Caco-2 (cell line): ENCODE measurements at regions not wholly inside any gene's neighbourhood (a gene's known extent, or its start where the extent isn't known, plus 50 kb on each side); places are given as distances from the start of the nearest gene placed in this dataset.

Experiments
- BruUV-seq: library from RNA; stranded (reverse); fragments of 400-500 nt; replicated peaks from 2 replicates; lab custom pipeline; 2021; lab: Mats Ljungman, UMichigan
- CTCF ChIA-PET: fragments of 300-600 bp; sonication (Branson Sonifier 250); formaldehyde crosslinking; loops from one replicate; lab custom pipeline; 2022; ENCODE audit warnings: antibody characterized with exemption; lab: Charles Lee
- POLR2A ChIA-PET: fragments of 300-600 bp; sonication (Branson Sonifier 250); formaldehyde crosslinking; loops from one replicate; lab custom pipeline; 2022; ENCODE audit warnings: antibody characterized with exemption; lab: Charles Lee
- DNase-seq, 2 experiments: peaks; one replicate each; pipeline versions ENCODE4 v3.0.0 to v3.0.0-alpha.2; 2020 to 2022
- H3K27me3 ChIP-seq: replicated peaks from 2 replicates; pipeline ENCODE4 v1.6.0; 2011; ENCODE audit warnings: low read length; ENCODE audit not compliant: control insufficient read depth, insufficient read depth
- H3K36me3 ChIP-seq: 2 replicates; pipeline ENCODE4 v1.5.1; 2011; ENCODE audit warnings: low read length; ENCODE audit not compliant: control insufficient read depth, insufficient read depth
- H3K4me1 ChIP-seq: fragments of 250-450 bp; sonication (Bioruptor Pico); 2 replicates; pipeline ENCODE4 v1.5.1; 2020; ENCODE audit warnings: mild to moderate bottlenecking
- H3K4me3 ChIP-seq: 2 replicates; pipeline ENCODE4 v1.5.1; 2011; ENCODE audit warnings: low read depth, mild to moderate bottlenecking, control low read depth, low read length
- H3K9me3 ChIP-seq: fragments of 250-450 bp; sonication (Bioruptor Pico); 2 replicates; pipeline ENCODE4 v1.5.1; 2020; ENCODE audit warnings: mild to moderate bottlenecking, moderate library complexity
- H3K27ac Mint-ChIP-seq: one replicate; pipeline ENCODE4 v1.8.0; 2022; ENCODE audit warnings: mixed read lengths; ENCODE audit not compliant: unreplicated experiment
- H3K27me3 Mint-ChIP-seq: one replicate; pipeline ENCODE4 v1.8.0; 2022; ENCODE audit warnings: mixed read lengths; ENCODE audit not compliant: insufficient read depth, unreplicated experiment
- H3K36me3 Mint-ChIP-seq: one replicate; pipeline ENCODE4 v1.8.0; 2022; ENCODE audit warnings: mild to moderate bottlenecking, mixed read lengths; ENCODE audit not compliant: insufficient read depth, unreplicated experiment
- H3K4me1 Mint-ChIP-seq: one replicate; pipeline ENCODE4 v1.8.0; 2022; ENCODE audit warnings: low read depth, mixed read lengths; ENCODE audit not compliant: unreplicated experiment
- H3K4me3 Mint-ChIP-seq: one replicate; pipeline ENCODE4 v1.8.0; 2022; ENCODE audit warnings: mild to moderate bottlenecking, moderate library complexity, mixed read lengths; ENCODE audit not compliant: unreplicated experiment
- H3K9me3 Mint-ChIP-seq: one replicate; pipeline ENCODE4 v1.8.0; 2022; ENCODE audit warnings: mixed read lengths; ENCODE audit not compliant: unreplicated experiment
- intact Hi-C: fragments of 100-400 bp; cut with micrococcal nuclease; formaldehyde crosslinking; loops from one replicate; pipeline ENCODE4 v1.10.0; 2022; ENCODE audit not compliant: unreplicated experiment
- TF ChIP-seq, protein P1 (sequence below), 2 experiments: fragments of 200-600 bp in 1 of 2; IDR thresholded peaks; 1 replicate in 1 of 2; 2 replicates in 1 of 2; pipeline versions ENCODE4 v1.5.1 to v1.8.0; 2011 to 2022; ENCODE audit warnings: antibody characterized with exemption in 1 of 2, control low read depth in 1 of 2, inconsistent platforms in 1 of 2, low read depth in 1 of 2, low read length in 1 of 2, mild to moderate bottlenecking in 1 of 2, moderate library complexity in 1 of 2; ENCODE audit not compliant: insufficient read depth in 1 of 2, severe bottlenecking in 1 of 2, unreplicated experiment in 1 of 2

GRCh38 chr6:40889137-40889832 is 149.7 kb downstream of the UNC5CL start:
- Mint-ChIP-seq H3K4me3 (no peak overlapping the region), H3K27ac (no peak overlapping the region), H3K9me3 (no peaks in the 10 kb centered on the region), H3K36me3 (no peaks in the 10 kb centered on the region), H3K4me1 (peaks cover 5% of the 10 kb centered on the region), H3K27me3 (no peaks in the 10 kb centered on the region)
- no peak for DNase-seq
- no TSS peak for BruUV-seq
- H3K4me3 ChIP-seq = no peak overlapping the region
- no peaks in the 10 kb centered on the region for H3K9me3 ChIP-seq
- H3K27me3 ChIP-seq = no peaks in the 10 kb centered on the region
- H3K4me1 ChIP-seq = peaks cover 7% of the 10 kb centered on the region; the same call in 1 of the 2 replicates
- intact Hi-C loops = no loop called here
- no peaks in the 10 kb centered on the region for H3K36me3 ChIP-seq
- ChIA-PET POLR2A (no interaction called here), CTCF (no interaction called here)
- TF ChIP-seq, protein P1, sequence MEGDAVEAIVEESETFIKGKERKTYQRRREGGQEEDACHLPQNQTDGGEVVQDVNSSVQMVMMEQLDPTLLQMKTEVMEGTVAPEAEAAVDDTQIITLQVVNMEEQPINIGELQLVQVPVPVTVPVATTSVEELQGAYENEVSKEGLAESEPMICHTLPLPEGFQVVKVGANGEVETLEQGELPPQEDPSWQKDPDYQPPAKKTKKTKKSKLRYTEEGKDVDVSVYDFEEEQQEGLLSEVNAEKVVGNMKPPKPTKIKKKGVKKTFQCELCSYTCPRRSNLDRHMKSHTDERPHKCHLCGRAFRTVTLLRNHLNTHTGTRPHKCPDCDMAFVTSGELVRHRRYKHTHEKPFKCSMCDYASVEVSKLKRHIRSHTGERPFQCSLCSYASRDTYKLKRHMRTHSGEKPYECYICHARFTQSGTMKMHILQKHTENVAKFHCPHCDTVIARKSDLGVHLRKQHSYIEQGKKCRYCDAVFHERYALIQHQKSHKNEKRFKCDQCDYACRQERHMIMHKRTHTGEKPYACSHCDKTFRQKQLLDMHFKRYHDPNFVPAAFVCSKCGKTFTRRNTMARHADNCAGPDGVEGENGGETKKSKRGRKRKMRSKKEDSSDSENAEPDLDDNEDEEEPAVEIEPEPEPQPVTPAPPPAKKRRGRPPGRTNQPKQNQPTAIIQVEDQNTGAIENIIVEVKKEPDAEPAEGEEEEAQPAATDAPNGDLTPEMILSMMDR (IDR thresholded peaks at IDR 0.05; ENCODE audit: insufficient read depth in 1 of 2, low read depth in 1 of 2, low read length in 1 of 2, severe bottlenecking in 1 of 2, unreplicated experiment in 1 of 2) = no peak

DNA sequence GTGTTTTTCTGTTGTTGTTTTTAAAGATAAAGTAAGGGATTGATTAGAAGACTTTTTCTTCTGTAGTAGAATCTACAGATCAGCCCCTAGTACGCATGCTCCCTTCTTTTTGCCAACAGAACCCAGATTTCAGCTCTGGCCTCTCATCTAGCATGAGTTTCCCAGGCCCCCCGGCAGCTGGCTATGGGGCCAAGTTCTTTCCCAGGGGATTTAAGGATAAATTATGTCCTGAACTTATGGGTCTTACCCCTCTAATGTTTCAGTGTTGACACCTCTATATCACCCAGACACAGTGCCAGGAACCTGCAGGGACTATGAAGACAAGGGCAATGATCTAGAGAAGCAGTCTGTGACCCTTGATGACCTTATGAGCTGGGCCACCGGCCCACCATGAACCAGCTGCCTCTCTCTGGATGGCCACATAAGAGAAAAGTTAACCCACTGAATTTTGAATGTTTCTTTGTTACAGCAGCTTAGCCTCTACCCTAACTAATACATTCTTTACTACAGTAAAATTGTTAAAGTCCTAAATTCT is 150.5 kb downstream of the UNC5CL start:
- peaks cover 5% of the 10 kb centered on the region for H3K4me1 Mint-ChIP-seq
- H3K4me3 ChIP-seq = no peak overlapping the region
- no peak for DNase-seq
- CTCF ChIA-PET = interaction anchor here (1.0 kb wide), 1 partner anchor 8 kb away, joined by 4 read pairs; no protein-coding TSS in a partner anchor
- intact Hi-C loops = no loop called here
- H3K9me3 Mint-ChIP-seq = no peaks in the 10 kb centered on the region
- H3K27ac Mint-ChIP-seq = no peak overlapping the region
- H3K4me1 ChIP-seq = peaks cover 7% of the 10 kb centered on the region; the same call in 1 of the 2 replicates
- TF ChIP-seq, protein P1 (IDR thresholded peaks at IDR 0.05; ENCODE audit: insufficient read depth in 1 of 2, low read depth in 1 of 2, low read length in 1 of 2, severe bottlenecking in 1 of 2, unreplicated experiment in 1 of 2) = no peak
- H3K9me3 ChIP-seq = no peaks in the 10 kb centered on the region
- no peaks in the 10 kb centered on the region for H3K36me3 ChIP-seq
- H3K36me3 Mint-ChIP-seq = no peaks in the 10 kb centered on the region
- H3K27me3 Mint-ChIP-seq = no peaks in the 10 kb centered on the region
- POLR2A ChIA-PET = no interaction called here
- no peaks in the 10 kb centered on the region for H3K27me3 ChIP-seq
- no peak overlapping the region for H3K4me3 Mint-ChIP-seq
- no TSS peak for BruUV-seq

GRCh38 chr6:40887792-40888340 is 151.2 kb downstream of the UNC5CL start:
- H3K4me3 ChIP-seq = no peak overlapping the region
- Mint-ChIP-seq H3K36me3 (no peaks in the 10 kb centered on the region), H3K27ac (no peak overlapping the region), H3K27me3 (no peaks in the 10 kb centered on the region), H3K4me3 (no peak overlapping the region), H3K9me3 (no peaks in the 10 kb centered on the region), H3K4me1 (peaks cover 5% of the 10 kb centered on the region)
- H3K4me1 ChIP-seq = peaks cover 7% of the 10 kb centered on the region; the same call in 1 of the 2 replicates
- ChIA-PET CTCF (interaction anchor here (1.0 kb wide), 1 partner anchor 8 kb away, joined by 4 read pairs; no protein-coding TSS in a partner anchor), POLR2A (no interaction called here)
- TF ChIP-seq, protein P1 (IDR thresholded peaks at IDR 0.05; ENCODE audit: insufficient read depth in 1 of 2, low read depth in 1 of 2, low read length in 1 of 2, severe bottlenecking in 1 of 2, unreplicated experiment in 1 of 2) = no peak
- no peaks in the 10 kb centered on the region for H3K36me3 ChIP-seq
- intact Hi-C loops = no loop called here
- no peak for DNase-seq
- no TSS peak for BruUV-seq
- no peaks in the 10 kb centered on the region for H3K9me3 ChIP-seq
- H3K27me3 ChIP-seq = no peaks in the 10 kb centered on the region
